Peyer's patch (tissue), 4 donors: ENCODE measurements at regions not wholly inside any gene's neighbourhood (a gene's known extent, or its start where the extent isn't known, plus 50 kb on each side); places are given as distances from the start of the nearest gene placed in this dataset.

Experiments
- DNase-seq, 3 donors: peaks; one replicate each; pipeline ENCODE4 v3.0.0-alpha.2; 2017 to 2019
- H3K27ac ChIP-seq, 4 donors: fragments of 200-600 bp; sonication (generic); one replicate each; pipeline ENCODE4 v1.5.1; 2016 to 2019
- H3K27me3 ChIP-seq, 2 donors: fragments of 200-600 bp; sonication (generic); one replicate each; pipeline ENCODE4 v1.5.1; 2019
- H3K36me3 ChIP-seq, 3 donors: fragments of 200-600 bp; sonication (generic); one replicate each; pipeline ENCODE4 v1.5.1; 2016 to 2019
- H3K4me1 ChIP-seq, 4 donors: fragments of 200-600 bp; sonication (generic); one replicate each; pipeline ENCODE4 v1.5.1; 2016 to 2019
- H3K4me3 ChIP-seq, 4 donors: fragments of 200-600 bp; sonication (generic); 1 replicate in 3 of 4; 2 replicates in 1 of 4; pipeline ENCODE4 v1.5.1; 2016 to 2019; ENCODE audit warnings: mild to moderate bottlenecking in 1 of 4
- H3K9me3 ChIP-seq, 4 donors: fragments of 200-600 bp; sonication (generic); one replicate each; pipeline ENCODE4 v1.5.1; 2016 to 2019; ENCODE audit warnings: mild to moderate bottlenecking in 1 of 4
- CTCF ChIP-seq, 6 experiments: fragments of 450-650 bp in 4 of 6; fragments of 200-600 bp in 2 of 6; sonication (generic) in 1 of 6; IDR thresholded peaks; one replicate each; pipeline ENCODE4 v1.5.1; 2017 to 2019; ENCODE audit warnings: antibody characterized with exemption in 6 of 6, mild to moderate bottlenecking in 3 of 6, moderate library complexity in 1 of 6
- POLR2A ChIP-seq, 2 donors: fragments of 450-650 bp; IDR thresholded peaks; one replicate each; pipeline ENCODE4 v1.5.1; 2017; ENCODE audit warnings: antibody characterized with exemption in 2 of 2, mild to moderate bottlenecking in 2 of 2, moderate library complexity in 2 of 2

GRCh38 chr3:8406479-8406878, 95.1 kb upstream of the LMCD1 start:
- no peaks in the 10 kb centered on the region for H3K4me1 ChIP-seq
- H3K27me3 ChIP-seq = no peaks in the 10 kb centered on the region
- TF ChIP-seq CTCF (IDR thresholded peaks at IDR 0.05) (no peak), POLR2A (IDR thresholded peaks at IDR 0.05) (no peak)
- no peaks in the 10 kb centered on the region for H3K36me3 ChIP-seq
- no peak overlapping the region for H3K4me3 ChIP-seq
- DNase-seq = no peak
- no peak overlapping the region for H3K27ac ChIP-seq
- H3K9me3 ChIP-seq = no peaks in the 10 kb centered on the region

- TF ChIP-seq POLR2A (IDR thresholded peaks at IDR 0.05) (no peak), CTCF (IDR thresholded peaks at IDR 0.05) (no peak)
- no peaks in the 10 kb centered on the region for H3K27me3 ChIP-seq
Measured at GRCh38 chr3:8413337-8413926, 88.2 kb upstream of the LMCD1 start.

GRCh38 chr3:8416965-8417364, 84.7 kb upstream of the LMCD1 start:
- peak in 1 of 3 donors; percentile 49 for DNase-seq
- no peak overlapping the region for H3K27ac ChIP-seq
- no peaks in the 10 kb centered on the region for H3K9me3 ChIP-seq
- no peak for TF ChIP-seq CTCF (IDR thresholded peaks at IDR 0.05)
- no peak for TF ChIP-seq POLR2A (IDR thresholded peaks at IDR 0.05)
- peak overlapping the region in 2 of 4 donors; percentile 10 to 27 for H3K4me3 ChIP-seq
- H3K27me3 ChIP-seq = no peaks in the 10 kb centered on the region
- no peaks in the 10 kb centered on the region for H3K4me1 ChIP-seq
- no peaks in the 10 kb centered on the region for H3K36me3 ChIP-seq

More at GRCh38 chr3:8413337-8413926, 88.2 kb upstream of the LMCD1 start:
- H3K4me3 ChIP-seq = no peak overlapping the region
- no peak for DNase-seq
- H3K4me1 ChIP-seq = no peaks in the 10 kb centered on the region
- no peak overlapping the region for H3K27ac ChIP-seq
- H3K36me3 ChIP-seq = no peaks in the 10 kb centered on the region
- H3K9me3 ChIP-seq = no peaks in the 10 kb centered on the region

- H3K27ac ChIP-seq = no peak overlapping the region
- H3K4me3 ChIP-seq = no peak overlapping the region
- H3K27me3 ChIP-seq = no peaks in the 10 kb centered on the region
- DNase-seq = no peak
- peaks cover 0 to 4% (median 0%) of the 10 kb centered on the region in 4 donors for H3K9me3 ChIP-seq
- H3K4me1 ChIP-seq = no peaks in the 10 kb centered on the region
- TF ChIP-seq CTCF (IDR thresholded peaks at IDR 0.05) = no peak
- no peak for TF ChIP-seq POLR2A (IDR thresholded peaks at IDR 0.05)
- H3K36me3 ChIP-seq = no peaks in the 10 kb centered on the region
Measured at GRCh38 chr3:8420612-8421011, 81.0 kb upstream of the LMCD1 start.

GRCh38 chr3:8421267-8421666, 80.4 kb upstream of the LMCD1 start:
- Histone ChIP-seq H3K27me3 (no peaks in the 10 kb centered on the region), H3K4me3 (no peak overlapping the region), H3K9me3 (peaks cover 0 to 4% (median 0%) of the 10 kb centered on the region in 4 donors), H3K27ac (no peak overlapping the region), H3K36me3 (no peaks in the 10 kb centered on the region), H3K4me1 (no peaks in the 10 kb centered on the region)
- TF ChIP-seq POLR2A (IDR thresholded peaks at IDR 0.05) (no peak), CTCF (IDR thresholded peaks at IDR 0.05) (no peak)
- no peak for DNase-seq

GRCh38 chr3:8421711-8422110, 79.9 kb upstream of the LMCD1 start:
- TF ChIP-seq POLR2A (IDR thresholded peaks at IDR 0.05) = no peak
- no peak for TF ChIP-seq CTCF (IDR thresholded peaks at IDR 0.05)
- no peak overlapping the region for H3K4me3 ChIP-seq
- H3K36me3 ChIP-seq = no peaks in the 10 kb centered on the region
- H3K9me3 ChIP-seq = peaks cover 0 to 4% (median 0%) of the 10 kb centered on the region in 4 donors
- no peak for DNase-seq
- no peaks in the 10 kb centered on the region for H3K27me3 ChIP-seq
- no peak overlapping the region for H3K27ac ChIP-seq
- no peaks in the 10 kb centered on the region for H3K4me1 ChIP-seq
